ENCODE measurements at regions not wholly inside any gene's neighbourhood (a gene's known extent, or its start where the extent isn't known, plus 50 kb on each side); places are given as distances from the start of the nearest gene placed in this dataset.

- TF ChIP-seq, protein P1, sequence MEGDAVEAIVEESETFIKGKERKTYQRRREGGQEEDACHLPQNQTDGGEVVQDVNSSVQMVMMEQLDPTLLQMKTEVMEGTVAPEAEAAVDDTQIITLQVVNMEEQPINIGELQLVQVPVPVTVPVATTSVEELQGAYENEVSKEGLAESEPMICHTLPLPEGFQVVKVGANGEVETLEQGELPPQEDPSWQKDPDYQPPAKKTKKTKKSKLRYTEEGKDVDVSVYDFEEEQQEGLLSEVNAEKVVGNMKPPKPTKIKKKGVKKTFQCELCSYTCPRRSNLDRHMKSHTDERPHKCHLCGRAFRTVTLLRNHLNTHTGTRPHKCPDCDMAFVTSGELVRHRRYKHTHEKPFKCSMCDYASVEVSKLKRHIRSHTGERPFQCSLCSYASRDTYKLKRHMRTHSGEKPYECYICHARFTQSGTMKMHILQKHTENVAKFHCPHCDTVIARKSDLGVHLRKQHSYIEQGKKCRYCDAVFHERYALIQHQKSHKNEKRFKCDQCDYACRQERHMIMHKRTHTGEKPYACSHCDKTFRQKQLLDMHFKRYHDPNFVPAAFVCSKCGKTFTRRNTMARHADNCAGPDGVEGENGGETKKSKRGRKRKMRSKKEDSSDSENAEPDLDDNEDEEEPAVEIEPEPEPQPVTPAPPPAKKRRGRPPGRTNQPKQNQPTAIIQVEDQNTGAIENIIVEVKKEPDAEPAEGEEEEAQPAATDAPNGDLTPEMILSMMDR (conservative IDR thresholded peaks at IDR 0.05 in 1 of 2, IDR thresholded peaks at IDR 0.05 in 1 of 2; ENCODE audit: extremely low read depth in 1 of 2, insufficient read depth in 1 of 2, low read depth in 1 of 2, low read length in 2 of 2): no peak
- no peak for TF ChIP-seq EZH2 (IDR thresholded peaks at IDR 0.05; ENCODE audit: borderline replicate concordance, low read length)
These were observed 244.7 kb downstream of the IRF8 start for GRCh38 chr16:86143666-86144065.
